Osteoblast (primary cell): ENCODE measurements at regions not wholly inside any gene's neighbourhood (a gene's known extent, or its start where the extent isn't known, plus 50 kb on each side); places are given as distances from the start of the nearest gene placed in this dataset.

Experiments used
- DNase-seq: peaks from one replicate; pipeline ENCODE4 v3.0.0; 2011; ENCODE audit warnings: low spot score, mixed read lengths; ENCODE audit not compliant: insufficient read length; ENCODE audit errors: missing footprints
- H2AFZ ChIP-seq: 2 replicates; pipeline ENCODE4 v1.6.0; 2011; ENCODE audit warnings: mild to moderate bottlenecking, low read length
- H3K27ac ChIP-seq: 2 replicates; pipeline ENCODE4 v1.5.1; 2011; ENCODE audit warnings: mild to moderate bottlenecking, low read depth, low read length, moderate library complexity
- H3K27me3 ChIP-seq: 2 replicates; pipeline ENCODE4 v1.6.0; 2012; ENCODE audit warnings: mild to moderate bottlenecking, control low read depth, inconsistent platforms, low read length, moderate library complexity; ENCODE audit not compliant: insufficient read depth
- H3K36me3 ChIP-seq: 2 replicates; pipeline ENCODE4 v1.5.1; 2011; ENCODE audit warnings: mild to moderate bottlenecking, low read length, control low read depth, moderate library complexity; ENCODE audit not compliant: insufficient read depth
- H3K4me1 ChIP-seq: 2 replicates; pipeline ENCODE4 v1.5.1; 2011; ENCODE audit warnings: mild to moderate bottlenecking, low read length, control low read depth, moderate library complexity; ENCODE audit not compliant: insufficient read depth
- H3K4me2 ChIP-seq: 2 replicates; pipeline ENCODE4 v1.6.0; 2011; ENCODE audit warnings: mild to moderate bottlenecking, low read length; ENCODE audit not compliant: insufficient read depth
- H3K4me3 ChIP-seq: fragments of 200-600 bp; sonication (generic); 3 replicates; pipeline ENCODE4 v1.5.1; 2012; ENCODE audit warnings: mild to moderate bottlenecking, low read length, inconsistent platforms; ENCODE audit not compliant: insufficient read depth
- H3K79me2 ChIP-seq: 2 replicates; pipeline ENCODE4 v1.6.0; 2012; ENCODE audit warnings: mild to moderate bottlenecking, low read length, control low read depth, inconsistent platforms; ENCODE audit not compliant: insufficient read depth
- H3K9me3 ChIP-seq: 2 replicates; pipeline ENCODE4 v1.5.1; 2011; ENCODE audit warnings: low read depth, low read length, control low read depth
- H4K20me1 ChIP-seq: 2 replicates; pipeline ENCODE4 v1.6.0; 2012; ENCODE audit warnings: mild to moderate bottlenecking, low read length, control low read depth; ENCODE audit not compliant: insufficient read depth
- TF ChIP-seq, protein P1 (sequence below): IDR thresholded peaks from 2 replicates; pipeline ENCODE4 v1.5.1; 2011; ENCODE audit warnings: mild to moderate bottlenecking, low read depth, low read length, moderate library complexity; ENCODE audit errors: extremely low read depth

DNA sequence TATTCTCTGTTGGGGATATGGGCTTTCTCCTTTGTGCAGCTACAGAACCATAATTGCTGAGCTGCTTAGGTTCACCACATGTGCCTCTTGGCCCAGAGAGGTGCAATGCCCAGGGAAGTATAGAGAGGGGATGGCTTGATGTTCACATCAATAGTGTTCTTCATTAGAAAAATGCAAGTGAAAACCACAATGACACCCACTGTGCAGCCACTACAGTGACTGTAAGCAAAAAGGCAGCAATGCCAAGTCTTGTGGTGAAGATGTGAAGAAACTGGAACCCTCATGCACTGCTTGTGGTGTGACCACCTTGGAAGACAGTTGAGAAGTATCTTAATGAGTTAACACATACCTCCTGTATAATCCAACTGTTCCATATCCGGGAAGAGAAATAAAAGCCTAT is 318.9 kb upstream of the ZMIZ1 start:
- no peak overlapping the region for H3K4me3 ChIP-seq
- no peaks in the 10 kb centered on the region for H4K20me1 ChIP-seq
- peaks cover 7% of the 10 kb centered on the region for H3K4me1 ChIP-seq
- H3K27ac ChIP-seq: no peak overlapping the region
- no peak overlapping the region for H2AFZ ChIP-seq
- no peak for DNase-seq
- TF ChIP-seq, protein P1, sequence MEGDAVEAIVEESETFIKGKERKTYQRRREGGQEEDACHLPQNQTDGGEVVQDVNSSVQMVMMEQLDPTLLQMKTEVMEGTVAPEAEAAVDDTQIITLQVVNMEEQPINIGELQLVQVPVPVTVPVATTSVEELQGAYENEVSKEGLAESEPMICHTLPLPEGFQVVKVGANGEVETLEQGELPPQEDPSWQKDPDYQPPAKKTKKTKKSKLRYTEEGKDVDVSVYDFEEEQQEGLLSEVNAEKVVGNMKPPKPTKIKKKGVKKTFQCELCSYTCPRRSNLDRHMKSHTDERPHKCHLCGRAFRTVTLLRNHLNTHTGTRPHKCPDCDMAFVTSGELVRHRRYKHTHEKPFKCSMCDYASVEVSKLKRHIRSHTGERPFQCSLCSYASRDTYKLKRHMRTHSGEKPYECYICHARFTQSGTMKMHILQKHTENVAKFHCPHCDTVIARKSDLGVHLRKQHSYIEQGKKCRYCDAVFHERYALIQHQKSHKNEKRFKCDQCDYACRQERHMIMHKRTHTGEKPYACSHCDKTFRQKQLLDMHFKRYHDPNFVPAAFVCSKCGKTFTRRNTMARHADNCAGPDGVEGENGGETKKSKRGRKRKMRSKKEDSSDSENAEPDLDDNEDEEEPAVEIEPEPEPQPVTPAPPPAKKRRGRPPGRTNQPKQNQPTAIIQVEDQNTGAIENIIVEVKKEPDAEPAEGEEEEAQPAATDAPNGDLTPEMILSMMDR: no peak
- peaks cover 23% of the 10 kb centered on the region for H3K27me3 ChIP-seq
- H3K4me2 ChIP-seq: no peak overlapping the region
- H3K36me3 ChIP-seq: no peaks in the 10 kb centered on the region
- H3K9me3 ChIP-seq: no peaks in the 10 kb centered on the region
- no peaks in the 10 kb centered on the region for H3K79me2 ChIP-seq

DNA sequence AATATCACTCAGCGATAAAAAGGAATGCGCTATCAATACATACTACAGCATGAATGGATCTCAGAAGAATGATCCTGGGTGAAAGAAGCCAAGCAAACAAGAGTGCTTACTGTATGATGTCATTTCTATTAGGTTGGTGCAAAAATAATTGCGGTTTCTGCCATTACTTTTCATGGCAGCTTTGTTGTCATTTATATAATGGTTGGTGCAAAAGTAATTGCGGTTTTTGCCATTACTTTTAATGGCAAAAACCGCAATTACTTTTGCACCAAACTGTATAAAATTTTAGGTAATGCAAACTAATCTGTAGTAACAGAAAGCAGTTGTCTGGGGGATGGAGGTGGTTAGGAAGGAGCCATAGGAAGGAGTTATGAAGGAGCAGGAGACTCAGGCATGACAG is 318.3 kb upstream of the ZMIZ1 start:
- Histone ChIP-seq H3K27ac (no peak overlapping the region), H4K20me1 (no peaks in the 10 kb centered on the region), H3K4me1 (peaks cover 12% of the 10 kb centered on the region), H3K27me3 (peaks cover 18% of the 10 kb centered on the region), H3K9me3 (no peaks in the 10 kb centered on the region), H3K36me3 (no peaks in the 10 kb centered on the region), H2AFZ (no peak overlapping the region), H3K4me3 (no peak overlapping the region), H3K4me2 (no peak overlapping the region), H3K79me2 (no peaks in the 10 kb centered on the region)
- DNase-seq: no peak
- TF ChIP-seq, protein P1: no peak

DNA sequence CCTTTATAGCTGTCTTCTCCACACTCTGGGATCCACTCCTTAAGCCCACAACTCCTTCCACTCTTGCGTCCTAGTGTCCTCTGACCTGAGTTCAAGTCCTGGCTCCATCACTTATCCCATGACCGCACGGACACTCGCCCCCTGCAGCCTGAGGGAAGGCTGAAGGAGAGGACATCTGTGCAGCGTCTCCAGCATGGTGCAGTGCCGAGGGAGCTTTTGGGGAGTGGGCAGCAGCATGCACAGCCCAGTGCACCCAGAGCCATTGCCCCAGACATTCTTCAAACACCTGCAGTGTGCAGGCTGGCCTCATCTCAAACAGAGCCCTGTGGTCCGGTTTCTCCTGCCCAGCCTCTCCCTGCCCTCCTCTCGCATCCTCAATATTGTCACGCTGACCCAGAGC is 317.1 kb upstream of the ZMIZ1 start:
- TF ChIP-seq, protein P1: no peak
- DNase-seq: no peak
- Histone ChIP-seq H3K27me3 (peaks cover 9% of the 10 kb centered on the region), H3K36me3 (no peaks in the 10 kb centered on the region), H2AFZ (no peak overlapping the region), H3K4me2 (no peak overlapping the region), H4K20me1 (no peaks in the 10 kb centered on the region), H3K79me2 (no peaks in the 10 kb centered on the region), H3K9me3 (no peaks in the 10 kb centered on the region), H3K4me1 (peaks cover 25% of the 10 kb centered on the region), H3K27ac (no peak overlapping the region), H3K4me3 (no peak overlapping the region)

DNA sequence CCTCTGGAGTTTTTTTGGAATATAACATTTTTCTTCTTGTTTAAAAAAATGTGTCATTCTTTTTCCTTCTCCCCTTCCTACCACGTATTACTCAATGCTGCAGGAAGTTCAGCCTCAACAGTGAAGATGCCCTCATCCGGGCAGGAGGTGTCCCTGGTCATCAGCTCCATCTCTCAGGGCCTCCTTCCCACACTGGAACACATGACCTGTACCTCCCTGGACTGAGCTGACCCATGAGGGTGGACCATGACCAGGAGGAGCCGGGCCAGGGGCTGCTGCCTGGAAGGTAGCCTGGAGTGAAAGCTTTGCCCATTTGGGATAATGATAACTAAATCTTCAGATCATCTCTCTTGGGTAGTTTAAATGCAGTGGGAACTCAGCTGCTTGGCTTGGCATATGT is 316.5 kb upstream of the ZMIZ1 start:
- H4K20me1 ChIP-seq: no peaks in the 10 kb centered on the region
- no peak overlapping the region for H3K27ac ChIP-seq
- H3K4me2 ChIP-seq: no peak overlapping the region
- H3K27me3 ChIP-seq: peaks cover 4% of the 10 kb centered on the region
- TF ChIP-seq, protein P1: no peak
- H3K4me3 ChIP-seq: no peak overlapping the region
- peaks cover 30% of the 10 kb centered on the region for H3K4me1 ChIP-seq
- no peaks in the 10 kb centered on the region for H3K79me2 ChIP-seq
- no peak for DNase-seq
- no peak overlapping the region for H2AFZ ChIP-seq
- no peaks in the 10 kb centered on the region for H3K9me3 ChIP-seq
- H3K36me3 ChIP-seq: no peaks in the 10 kb centered on the region
